ENCODE measurements at regions not wholly inside any gene's neighbourhood (a gene's known extent, or its start where the extent isn't known, plus 50 kb on each side); places are given as distances from the start of the nearest gene placed in this dataset.

GRCh38 chr19:37317403-37318209 is 53.3 kb upstream of the ZNF527 start (continued):
- TF ChIP-seq ZBED1 (IDR thresholded peaks at IDR 0.05; ENCODE audit: borderline replicate concordance) = no peak
- no peak for TF ChIP-seq SMAD1 (IDR thresholded peaks at IDR 0.05; ENCODE audit: low read depth, partially characterized antibody)
- no peak for TF ChIP-seq HDAC2 (IDR thresholded peaks at IDR 0.05)
- no peak for TF ChIP-seq HDGF (IDR thresholded peaks at IDR 0.05)
- TF ChIP-seq MEF2A (IDR thresholded peaks at IDR 0.05; ENCODE audit: insufficient read depth, low read depth, low read length) = no peak
- no peak for TF ChIP-seq TCF3 (IDR thresholded peaks at IDR 0.05; ENCODE audit: borderline replicate concordance, insufficient read depth, low read depth, low read length)
- no peak for TF ChIP-seq MEF2B (IDR thresholded peaks at IDR 0.05; ENCODE audit: partially characterized antibody, poor library complexity, severe bottlenecking)
- TF ChIP-seq EGR1 (IDR thresholded peaks at IDR 0.05; ENCODE audit: borderline replicate concordance in 1 of 2, low read depth in 2 of 2, low read length in 2 of 2) = peak in 1 of 2 experiments; percentile 35; a peak in 1 of 3 replicates
- no peak for TF ChIP-seq KDM1A (IDR thresholded peaks at IDR 0.05; ENCODE audit: borderline replicate concordance)
- TF ChIP-seq SREBF2 (IDR thresholded peaks at IDR 0.05; ENCODE audit: low read length) = no peak
- no peak for TF ChIP-seq SUZ12 (IDR thresholded peaks at IDR 0.05; ENCODE audit: unreplicated experiment)
- no peak for TF ChIP-seq ZNF592 (IDR thresholded peaks at IDR 0.05)
- TF ChIP-seq CHD1 (IDR thresholded peaks at IDR 0.05; ENCODE audit: low read depth, low read length) = no peak
- peak; percentile 99 for TF ChIP-seq PKNOX1 (IDR thresholded peaks at IDR 0.05)
- TF ChIP-seq SPI1 (IDR thresholded peaks at IDR 0.05; ENCODE audit: borderline replicate concordance, insufficient read depth, low read depth, low read length) = 0 out of 2 replicates have a peak, but pooled peaks have one; percentile 9
- no peak for TF ChIP-seq E2F4 (IDR thresholded peaks at IDR 0.05; ENCODE audit: low read depth, low read length)
- TF ChIP-seq POLR2AphosphoS2 (IDR thresholded peaks at IDR 0.05; ENCODE audit: low read depth, low read length) = peak; percentile 65; the same call in 1 of the 2 replicates
- TF ChIP-seq GATAD2B (conservative IDR thresholded peaks at IDR 0.05; ENCODE audit: low read depth) = peak; percentile 50; the same call in 1 of the 2 replicates
- peak; percentile 52 for TF ChIP-seq SMARCA5 (IDR thresholded peaks at IDR 0.05)
- TF ChIP-seq NRF1 (conservative IDR thresholded peaks at IDR 0.05; ENCODE audit: low read depth, low read length) = peak; percentile 81
- TF ChIP-seq TAF1 (IDR thresholded peaks at IDR 0.05; ENCODE audit: borderline replicate concordance, low read depth, low read length) = peak; percentile 88
- no peak for TF ChIP-seq ATF3 (IDR thresholded peaks at IDR 0.05; ENCODE audit: borderline replicate concordance, extremely low read depth, low read depth, low read length)
- no peak; the same call in 1 of the 2 replicates for TF ChIP-seq STAT1 (conservative IDR thresholded peaks at IDR 0.05)
- TF ChIP-seq ZNF384 (IDR thresholded peaks at IDR 0.05; ENCODE audit: borderline replicate concordance, low read depth, low read length) = no peak; the same call in 1 of the 2 replicates
